ENCODE measurements at regions not wholly inside any gene's neighbourhood (a gene's known extent, or its start where the extent isn't known, plus 50 kb on each side); places are given as distances from the start of the nearest gene placed in this dataset.
"Not testable (repeated sequence)": the region's sequence is repeated elsewhere in the genome, so short reads cannot be mapped to it uniquely, and the experiment has no call there.

- H3K4me3 ChIP-seq (replicated peaks; ENCODE audit: low read depth, low read length): no peak overlapping the region
- no peak for DNase-seq (ENCODE audit: low read depth)
- TF ChIP-seq, protein P1, sequence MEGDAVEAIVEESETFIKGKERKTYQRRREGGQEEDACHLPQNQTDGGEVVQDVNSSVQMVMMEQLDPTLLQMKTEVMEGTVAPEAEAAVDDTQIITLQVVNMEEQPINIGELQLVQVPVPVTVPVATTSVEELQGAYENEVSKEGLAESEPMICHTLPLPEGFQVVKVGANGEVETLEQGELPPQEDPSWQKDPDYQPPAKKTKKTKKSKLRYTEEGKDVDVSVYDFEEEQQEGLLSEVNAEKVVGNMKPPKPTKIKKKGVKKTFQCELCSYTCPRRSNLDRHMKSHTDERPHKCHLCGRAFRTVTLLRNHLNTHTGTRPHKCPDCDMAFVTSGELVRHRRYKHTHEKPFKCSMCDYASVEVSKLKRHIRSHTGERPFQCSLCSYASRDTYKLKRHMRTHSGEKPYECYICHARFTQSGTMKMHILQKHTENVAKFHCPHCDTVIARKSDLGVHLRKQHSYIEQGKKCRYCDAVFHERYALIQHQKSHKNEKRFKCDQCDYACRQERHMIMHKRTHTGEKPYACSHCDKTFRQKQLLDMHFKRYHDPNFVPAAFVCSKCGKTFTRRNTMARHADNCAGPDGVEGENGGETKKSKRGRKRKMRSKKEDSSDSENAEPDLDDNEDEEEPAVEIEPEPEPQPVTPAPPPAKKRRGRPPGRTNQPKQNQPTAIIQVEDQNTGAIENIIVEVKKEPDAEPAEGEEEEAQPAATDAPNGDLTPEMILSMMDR (IDR thresholded peaks at IDR 0.05; ENCODE audit: low read length, missing control alignments): no peak
Observed at GRCh38 chr11:86171627-86172026, 72.9 kb upstream of the EED start.

GRCh38 chr11:86167499-86168164 lies 76.9 kb upstream of the EED start:
- DNase-seq (ENCODE audit: low read depth): peak; percentile 73

DNA sequence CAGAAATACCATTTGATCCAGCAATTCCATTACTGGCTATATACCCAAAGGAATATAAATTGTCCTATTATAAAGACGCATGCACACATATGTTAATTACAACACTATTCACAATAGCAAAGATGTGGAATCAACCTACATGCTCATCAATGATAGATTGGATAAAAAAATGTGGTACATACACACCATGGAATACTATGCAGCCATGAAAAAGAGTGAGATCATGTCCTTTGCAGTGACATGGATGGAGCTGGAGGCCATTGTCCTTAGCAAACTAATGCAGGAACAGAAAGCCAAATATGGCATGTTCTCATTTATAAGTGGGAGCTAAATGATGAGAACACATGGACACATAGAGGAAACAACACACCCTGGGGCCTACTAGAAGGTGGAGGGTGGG lies 78.3 kb upstream of the EED start:
- DNase-seq (ENCODE audit: low read depth); H3K4me3 ChIP-seq (replicated peaks; ENCODE audit: low read depth, low read length): not testable (repeated sequence)

More at GRCh38 chr11:86167499-86168164, 76.9 kb upstream of the EED start:
- TF ChIP-seq, protein P1 (IDR thresholded peaks at IDR 0.05; ENCODE audit: low read length, missing control alignments): no peak
- H3K4me3 ChIP-seq (replicated peaks; ENCODE audit: low read depth, low read length): no peak overlapping the region

DNA sequence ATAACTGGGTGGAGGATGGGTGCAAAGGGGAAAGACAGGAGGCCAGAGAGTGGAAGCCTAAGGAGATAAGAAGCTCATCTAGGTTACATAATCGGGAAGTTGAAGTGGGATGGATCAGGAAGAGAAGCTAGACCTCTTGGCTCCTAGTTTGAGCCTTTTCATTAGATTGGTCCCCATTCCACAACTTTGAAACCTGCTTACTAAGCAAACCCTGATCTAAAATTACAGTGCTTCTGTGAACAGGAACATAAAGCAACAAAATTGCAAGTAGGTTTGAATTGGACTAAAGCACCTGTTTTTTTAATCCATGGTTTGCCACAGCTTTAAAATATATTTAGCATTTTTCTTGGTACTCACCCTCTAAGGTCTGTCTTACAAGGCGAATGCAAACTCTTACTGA lies 80.4 kb upstream of the EED start:
- no peak overlapping the region for H3K4me3 ChIP-seq (replicated peaks; ENCODE audit: low read depth, low read length)
- TF ChIP-seq, protein P1 (IDR thresholded peaks at IDR 0.05; ENCODE audit: low read length, missing control alignments): no peak
- no peak for DNase-seq (ENCODE audit: low read depth)

DNA sequence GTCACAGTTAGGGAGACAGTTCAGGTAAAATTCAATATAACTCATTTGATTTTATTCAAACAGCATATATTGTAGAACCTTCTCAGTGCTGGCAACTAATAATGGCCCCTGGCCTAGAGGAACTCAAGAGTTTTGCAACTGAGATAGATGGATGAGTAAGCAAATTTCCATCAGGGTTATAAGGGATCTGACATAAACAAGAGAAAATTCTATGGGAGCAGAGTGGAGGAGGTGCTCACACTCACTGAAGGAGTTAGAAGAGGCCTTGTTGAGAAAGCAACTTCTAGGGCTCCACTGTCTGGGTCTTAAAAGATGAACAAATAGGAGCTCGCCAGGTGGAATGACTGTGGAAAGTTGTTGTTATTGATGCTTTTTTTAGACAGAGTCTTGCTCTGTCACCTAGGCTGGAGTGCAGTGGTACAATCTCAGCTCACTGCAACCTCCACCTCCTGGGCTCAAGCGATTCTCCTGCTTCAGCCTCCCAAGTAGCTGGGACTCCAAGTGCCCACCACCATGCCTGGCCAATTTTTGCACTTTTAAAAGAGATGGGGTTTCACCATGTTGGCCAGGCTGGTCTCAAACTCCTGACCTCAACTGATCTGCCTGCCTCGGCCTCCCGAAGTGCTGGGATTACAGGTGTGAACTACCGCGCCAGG lies 81.2 kb upstream of the EED start:
- not testable (repeated sequence) for H3K4me3 ChIP-seq (replicated peaks; ENCODE audit: low read depth, low read length)
- peak; percentile 94 for DNase-seq (ENCODE audit: low read depth)

DNA sequence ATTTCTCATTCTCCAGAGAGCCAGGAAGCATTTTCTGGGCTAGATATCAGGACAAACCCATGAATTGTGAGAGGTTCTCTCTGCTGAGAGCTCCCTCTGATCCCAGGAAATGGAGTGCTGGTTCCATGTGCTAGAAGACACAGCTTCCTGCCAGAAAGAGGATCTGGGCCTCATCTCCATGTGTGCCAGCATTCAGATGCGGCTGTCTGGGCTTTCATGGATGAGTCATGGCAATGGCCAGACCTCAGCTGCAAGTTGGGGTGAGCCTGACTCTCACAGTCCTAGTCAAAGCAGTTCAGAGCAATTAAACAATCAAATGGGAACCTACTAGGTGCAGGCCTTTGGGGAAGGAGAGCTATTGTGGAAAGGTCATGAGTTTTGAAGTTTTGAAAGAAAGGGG lies 82.3 kb upstream of the EED start:
- TF ChIP-seq, protein P1 (IDR thresholded peaks at IDR 0.05; ENCODE audit: low read length, missing control alignments): no peak
- DNase-seq (ENCODE audit: low read depth): peak; percentile 83
- H3K4me3 ChIP-seq (replicated peaks; ENCODE audit: low read depth, low read length): no peak overlapping the region

GRCh38 chr11:86161837-86162236 lies 82.7 kb upstream of the EED start:
- no peak overlapping the region for H3K4me3 ChIP-seq (replicated peaks; ENCODE audit: low read depth, low read length)
- no peak for DNase-seq (ENCODE audit: low read depth)
- TF ChIP-seq, protein P1 (IDR thresholded peaks at IDR 0.05; ENCODE audit: low read length, missing control alignments): no peak

- H3K4me3 ChIP-seq (replicated peaks; ENCODE audit: low read depth, low read length): no peak overlapping the region
- no peak for DNase-seq (ENCODE audit: low read depth)
- TF ChIP-seq, protein P1 (IDR thresholded peaks at IDR 0.05; ENCODE audit: low read length, missing control alignments): no peak
Observed at GRCh38 chr11:86161336-86161735, 83.2 kb upstream of the EED start.

All from fibroblast of pulmonary artery (primary cell).